Peyer's patch (tissue), 4 donors: ENCODE measurements at regions not wholly inside any gene's neighbourhood (a gene's known extent, or its start where the extent isn't known, plus 50 kb on each side); places are given as distances from the start of the nearest gene placed in this dataset.

Source experiments
- POLR2A ChIP-seq, 2 donors: fragments of 450-650 bp; IDR thresholded peaks; one replicate each; pipeline ENCODE4 v1.5.1; 2017; ENCODE audit warnings: antibody characterized with exemption in 2 of 2, mild to moderate bottlenecking in 2 of 2, moderate library complexity in 2 of 2
- TF ChIP-seq, protein P1 (sequence below), 6 experiments: fragments of 450-650 bp in 4 of 6; fragments of 200-600 bp in 2 of 6; sonication (generic) in 1 of 6; IDR thresholded peaks; one replicate each; pipeline ENCODE4 v1.5.1; 2017 to 2019; ENCODE audit warnings: antibody characterized with exemption in 6 of 6, mild to moderate bottlenecking in 3 of 6, moderate library complexity in 1 of 6

DNA sequence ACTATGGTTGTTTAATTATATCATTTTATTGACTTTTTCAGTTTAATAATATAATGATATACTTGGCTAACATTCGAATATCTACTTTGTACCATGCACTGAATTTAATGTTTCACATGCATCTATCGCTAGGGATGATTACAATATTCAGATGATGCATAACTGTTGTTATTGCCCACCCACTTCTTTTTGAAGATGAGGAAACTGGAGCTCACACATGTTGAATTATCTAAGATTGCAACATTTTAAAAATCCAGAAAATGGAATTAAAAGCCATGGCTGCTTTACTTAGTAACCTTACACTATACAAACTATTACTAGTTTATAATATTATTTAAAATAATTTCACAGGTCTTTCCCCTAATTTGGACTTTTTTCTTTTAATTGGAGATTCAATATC, 171.7 kb downstream of the TLR4 start:
- TF ChIP-seq, protein P1, sequence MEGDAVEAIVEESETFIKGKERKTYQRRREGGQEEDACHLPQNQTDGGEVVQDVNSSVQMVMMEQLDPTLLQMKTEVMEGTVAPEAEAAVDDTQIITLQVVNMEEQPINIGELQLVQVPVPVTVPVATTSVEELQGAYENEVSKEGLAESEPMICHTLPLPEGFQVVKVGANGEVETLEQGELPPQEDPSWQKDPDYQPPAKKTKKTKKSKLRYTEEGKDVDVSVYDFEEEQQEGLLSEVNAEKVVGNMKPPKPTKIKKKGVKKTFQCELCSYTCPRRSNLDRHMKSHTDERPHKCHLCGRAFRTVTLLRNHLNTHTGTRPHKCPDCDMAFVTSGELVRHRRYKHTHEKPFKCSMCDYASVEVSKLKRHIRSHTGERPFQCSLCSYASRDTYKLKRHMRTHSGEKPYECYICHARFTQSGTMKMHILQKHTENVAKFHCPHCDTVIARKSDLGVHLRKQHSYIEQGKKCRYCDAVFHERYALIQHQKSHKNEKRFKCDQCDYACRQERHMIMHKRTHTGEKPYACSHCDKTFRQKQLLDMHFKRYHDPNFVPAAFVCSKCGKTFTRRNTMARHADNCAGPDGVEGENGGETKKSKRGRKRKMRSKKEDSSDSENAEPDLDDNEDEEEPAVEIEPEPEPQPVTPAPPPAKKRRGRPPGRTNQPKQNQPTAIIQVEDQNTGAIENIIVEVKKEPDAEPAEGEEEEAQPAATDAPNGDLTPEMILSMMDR (IDR thresholded peaks at IDR 0.05) = no peak
- TF ChIP-seq POLR2A (IDR thresholded peaks at IDR 0.05) = no peak
